Renal pelvis (tissue), 1 donor: ENCODE measurements at regions not wholly inside any gene's neighbourhood (a gene's known extent, or its start where the extent isn't known, plus 50 kb on each side); places are given as distances from the start of the nearest gene placed in this dataset.

Experiments
- DNase-seq: peaks from one replicate; pipeline ENCODE4 v3.0.0-alpha.2; 2013

DNA sequence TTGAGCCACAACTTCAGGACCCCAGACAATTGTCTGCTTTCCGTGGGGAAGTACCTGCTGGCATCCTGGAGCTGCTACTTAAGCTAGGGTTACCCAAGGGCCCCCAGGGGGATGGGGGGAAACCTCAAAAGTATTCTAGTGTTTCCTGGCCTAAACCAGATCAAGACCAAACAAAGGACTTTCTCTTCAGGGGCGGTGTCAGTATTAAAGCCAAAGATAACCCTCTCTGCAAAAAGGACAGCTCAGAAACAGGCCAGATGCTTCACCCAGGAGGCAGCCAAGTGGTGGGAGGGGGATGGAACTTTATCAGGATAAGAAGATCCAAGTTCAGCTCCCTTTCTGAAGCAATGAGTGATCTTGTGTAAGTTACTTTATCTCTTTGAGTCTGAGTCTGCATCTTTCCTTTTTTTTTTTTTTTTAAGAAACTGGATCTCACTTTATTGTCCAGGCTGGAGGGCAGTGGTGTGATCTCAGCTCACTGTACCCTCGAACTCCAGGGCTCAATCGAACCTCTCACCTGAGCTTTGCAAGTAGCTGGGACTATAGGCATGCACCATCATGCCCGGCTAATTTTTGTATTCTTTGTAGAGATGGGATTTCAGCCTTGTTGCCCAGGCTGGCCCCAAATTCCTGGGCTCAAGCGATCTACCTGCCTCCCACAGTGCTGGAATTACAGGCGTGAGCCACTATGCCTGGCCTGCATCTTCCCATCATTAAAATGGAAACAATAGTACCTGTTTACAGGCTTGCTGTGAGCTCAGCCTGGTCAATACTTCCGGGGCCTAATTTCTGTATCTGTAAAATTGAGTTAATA, 151.8 kb upstream of the PTPRM start:
- DNase-seq: no peak

- DNase-seq: no peak
These were observed 149.4 kb upstream of the PTPRM start for GRCh38 chr18:7417727-7418126.

DNA sequence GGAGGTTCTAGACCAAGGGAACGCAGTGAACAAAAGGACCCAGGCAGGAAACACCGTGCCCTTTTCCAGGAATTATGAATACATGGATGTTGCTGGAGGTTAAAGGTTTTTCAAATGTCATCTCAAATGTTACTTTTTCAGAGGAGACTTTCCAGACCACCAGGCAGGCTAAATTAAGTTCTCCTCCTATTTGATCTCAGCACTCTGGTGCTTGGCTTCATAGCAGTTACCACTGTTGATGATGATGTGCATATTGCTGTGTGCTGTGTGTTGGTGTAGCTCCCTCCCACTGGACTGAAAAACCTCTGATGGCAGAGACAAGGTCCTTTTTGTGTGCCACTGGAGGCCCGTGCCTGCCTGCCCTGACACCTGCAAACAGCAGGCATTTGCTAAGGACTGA, 137.3 kb upstream of the PTPRM start:
- no peak for DNase-seq

DNA sequence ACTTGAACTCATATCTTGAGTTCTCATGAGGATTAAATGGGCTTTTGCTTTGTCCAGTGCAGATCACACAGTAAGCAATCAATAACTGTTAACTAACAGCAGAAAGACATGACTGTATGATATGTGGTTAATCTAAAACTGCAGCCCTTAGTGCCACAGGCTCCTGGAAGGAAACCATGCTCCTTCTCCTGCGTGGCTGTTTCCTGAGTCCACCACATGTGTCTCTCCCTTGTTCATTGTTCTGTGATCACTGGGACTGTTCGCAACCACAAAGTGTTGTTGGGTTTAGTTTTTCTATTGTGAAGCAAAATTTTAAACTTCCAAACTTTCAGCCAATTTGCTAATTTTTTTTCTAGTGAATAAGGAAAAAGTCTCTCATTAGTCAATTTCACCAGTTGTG, 130.9 kb upstream of the PTPRM start:
- DNase-seq: no peak

- no peak for DNase-seq
These were observed 129.2 kb upstream of the PTPRM start for GRCh38 chr18:7437870-7438269.

GRCh38 chr18:7438646-7439045, 128.5 kb upstream of the PTPRM start:
- DNase-seq: no peak

GRCh38 chr18:7447318-7448028, 119.6 kb upstream of the PTPRM start:
- no peak for DNase-seq

DNA sequence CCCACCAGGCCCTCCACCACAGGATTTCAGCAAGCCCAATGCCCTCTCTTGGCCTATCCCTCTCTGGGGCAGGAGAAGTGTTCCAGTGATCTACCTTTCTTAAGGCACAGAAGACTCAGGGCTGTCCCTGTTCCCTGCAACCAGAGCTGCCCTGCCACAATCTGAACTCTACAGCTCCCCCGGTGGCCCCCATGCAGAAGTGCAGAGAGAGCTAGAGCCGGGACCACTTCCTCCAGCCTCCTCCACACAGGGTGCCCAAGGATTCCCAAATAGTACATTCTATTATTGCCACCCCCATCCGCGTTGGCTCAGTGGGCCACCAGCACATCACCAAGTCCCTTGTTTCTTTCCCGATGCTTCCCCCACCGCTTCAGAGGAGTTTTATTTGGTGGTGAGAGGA, 114.8 kb upstream of the PTPRM start:
- no peak for DNase-seq

DNA sequence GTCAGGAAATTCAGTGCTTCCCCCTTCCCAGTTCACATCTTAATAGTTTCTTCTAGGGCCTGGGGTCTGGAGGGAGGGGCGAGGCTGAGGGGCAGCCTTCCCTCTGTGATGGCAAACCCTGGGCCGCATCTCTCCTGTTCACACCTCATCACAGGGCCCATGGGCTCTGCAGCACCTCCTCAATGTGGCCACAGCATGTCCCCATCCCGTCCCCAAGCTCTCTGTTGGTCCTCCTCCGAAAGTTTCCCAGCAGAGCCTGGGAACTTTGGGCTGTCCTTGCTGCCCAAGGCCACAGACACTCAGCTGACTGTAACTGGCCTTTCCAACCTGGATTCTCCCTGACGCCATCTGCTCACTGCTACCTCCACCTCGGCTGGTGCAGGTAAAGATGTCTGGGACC, 112.7 kb upstream of the PTPRM start:
- no peak for DNase-seq

GRCh38 chr18:7456376-7456775, 110.7 kb upstream of the PTPRM start:
- no peak for DNase-seq

GRCh38 chr18:7457262-7457661, 109.9 kb upstream of the PTPRM start:
- no peak for DNase-seq

DNA sequence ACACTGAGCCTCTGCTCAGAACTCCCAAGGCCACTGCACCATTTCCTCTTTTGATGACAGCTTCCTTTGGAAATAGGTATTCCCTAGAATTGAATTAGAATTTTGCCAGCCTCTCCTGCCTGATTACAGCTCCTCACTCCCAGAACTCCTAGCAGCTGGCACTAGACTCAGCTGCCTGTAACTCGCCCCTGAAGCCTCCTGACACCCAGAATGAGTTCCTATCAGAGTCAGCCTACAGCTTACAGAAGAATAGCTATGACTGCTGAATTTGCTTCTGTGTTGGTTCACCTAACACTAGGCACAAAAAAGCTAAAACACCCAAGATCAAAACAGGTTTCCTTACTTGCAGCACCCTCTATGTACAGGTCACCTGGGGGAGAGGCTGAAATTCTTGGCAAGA, 108.2 kb upstream of the PTPRM start:
- DNase-seq: no peak

- no peak for DNase-seq
These were observed 107.0 kb upstream of the PTPRM start for GRCh38 chr18:7459851-7460770.

DNA sequence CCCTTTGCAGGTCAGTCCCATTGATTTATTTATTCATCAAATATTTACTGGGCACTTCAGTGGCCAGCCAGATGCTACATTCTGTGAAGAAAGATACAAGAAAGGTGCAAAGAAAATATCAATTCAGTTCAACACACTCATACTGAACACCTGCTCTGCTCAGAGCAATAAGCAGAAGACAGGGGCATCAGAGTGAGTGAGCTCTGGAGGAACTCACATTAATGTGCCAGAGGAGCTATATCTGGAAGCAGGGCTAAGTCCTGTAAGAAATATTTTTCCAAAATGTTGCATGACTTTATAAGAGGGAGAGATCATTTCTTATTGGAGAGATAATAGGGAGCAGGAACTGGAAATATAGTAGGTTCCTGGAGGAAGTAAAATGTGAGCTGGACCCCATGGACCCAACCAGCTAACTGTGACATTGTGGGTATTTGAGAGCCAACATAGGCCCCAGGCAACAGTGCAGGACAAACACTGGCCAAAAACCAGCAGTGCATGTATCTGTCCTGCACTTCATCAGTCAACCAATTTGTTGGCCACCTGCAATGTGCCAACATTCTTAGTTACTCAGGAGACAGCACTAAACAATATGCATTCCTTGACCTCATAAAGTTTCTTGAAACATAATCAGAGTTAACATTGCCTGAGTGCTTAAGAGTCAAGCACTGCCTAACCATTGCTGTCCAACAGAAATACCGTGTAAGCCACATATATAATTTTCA, 102.7 kb upstream of the PTPRM start:
- no peak for DNase-seq

- DNase-seq: no peak
These were observed 100.9 kb upstream of the PTPRM start for GRCh38 chr18:7466190-7466589.

- DNase-seq: no peak
These were observed 99.2 kb upstream of the PTPRM start for GRCh38 chr18:7467708-7468466.

DNA sequence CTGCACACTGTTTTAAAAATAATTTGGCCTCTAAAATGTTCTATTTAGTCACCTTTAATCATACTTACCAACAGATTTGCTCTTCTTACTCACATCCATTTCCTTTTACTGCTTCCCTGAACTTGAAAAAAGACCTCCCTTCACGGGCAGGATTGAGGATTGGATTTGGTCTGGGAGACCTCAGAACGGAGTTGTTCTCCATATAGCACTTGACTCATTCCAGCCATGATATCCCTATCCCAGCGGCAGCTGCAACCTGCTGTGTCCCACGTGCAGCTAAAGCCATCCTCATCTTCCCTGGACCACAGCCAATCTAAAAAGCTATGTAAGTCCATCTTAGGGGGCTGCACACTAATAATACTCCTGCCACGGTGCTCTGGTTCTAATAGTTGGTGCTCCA, 97.0 kb upstream of the PTPRM start:
- DNase-seq: no peak

GRCh38 chr18:7470503-7470902, 96.6 kb upstream of the PTPRM start:
- DNase-seq: no peak

- DNase-seq: no peak
These were observed 90.7 kb upstream of the PTPRM start for GRCh38 chr18:7476386-7476785.

DNA sequence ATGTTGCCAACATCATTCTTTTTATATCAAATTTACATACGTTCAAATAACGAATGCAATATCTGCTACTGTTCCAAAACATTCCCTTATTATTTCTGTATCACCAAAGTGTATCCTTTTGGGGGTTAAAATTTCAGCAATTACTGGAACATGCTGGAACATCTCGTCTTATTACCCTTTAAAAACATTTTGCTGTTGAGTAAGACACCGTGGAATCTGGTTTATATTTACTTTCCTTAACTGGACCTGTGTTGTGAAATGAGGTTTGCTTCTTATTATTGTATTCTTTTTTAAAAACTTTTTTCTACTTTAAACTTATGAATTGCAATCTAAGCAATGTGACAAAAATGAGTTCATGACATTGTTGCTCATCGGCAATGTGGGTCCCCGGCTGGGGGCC, 87.4 kb upstream of the PTPRM start:
- no peak for DNase-seq

GRCh38 chr18:7480879-7481278, 86.2 kb upstream of the PTPRM start:
- DNase-seq: no peak
